GM23338 (cell line): ENCODE measurements at regions not wholly inside any gene's neighbourhood (a gene's known extent, or its start where the extent isn't known, plus 50 kb on each side); places are given as distances from the start of the nearest gene placed in this dataset.

Source experiments
- ATAC-seq: fragments of 200-7000 bp; cut with Tn5 transposase; 3 replicates; pipeline ENCODE4 v1.9.1; 2020
- DNase-seq: peaks from one replicate; pipeline ENCODE4 v3.0.0-alpha.2; 2015; ENCODE audit warnings: low spot score
- H2AFZ ChIP-seq: fragments of 200-600 bp; sonication (generic); 2 replicates; pipeline ENCODE4 v1.8.0; 2016; ENCODE audit warnings: antibody characterized with exemption, mild to moderate bottlenecking, moderate library complexity
- H3F3A ChIP-seq: fragments of 200-600 bp; sonication (generic); replicated peaks from 2 replicates; pipeline ENCODE4 v1.8.0; 2017; ENCODE audit warnings: antibody characterized with exemption, mixed run types, low read depth
- H3K27ac ChIP-seq: fragments of 200-600 bp; sonication (generic); 2 replicates; pipeline ENCODE4 v1.6.1; 2016; ENCODE audit warnings: low read depth
- H3K27me3 ChIP-seq: fragments of 200-600 bp; sonication (generic); 2 replicates; pipeline ENCODE4 v1.8.0; 2016; ENCODE audit warnings: mild to moderate bottlenecking, mixed run types, moderate library complexity; ENCODE audit not compliant: insufficient read depth
- H3K36me3 ChIP-seq: fragments of 200-600 bp; sonication (generic); 2 replicates; pipeline ENCODE4 v1.8.0; 2016; ENCODE audit warnings: mild to moderate bottlenecking; ENCODE audit not compliant: insufficient read depth
- H3K4me1 ChIP-seq: fragments of 200-600 bp; sonication (generic); 2 replicates; pipeline ENCODE4 v1.8.0; 2016; ENCODE audit warnings: mild to moderate bottlenecking, moderate library complexity; ENCODE audit not compliant: insufficient read depth
- H3K4me2 ChIP-seq: fragments of 200-600 bp; sonication (generic); 2 replicates; pipeline ENCODE4 v1.7.1; 2017; ENCODE audit warnings: mixed run types
- H3K4me3 ChIP-seq: fragments of 200-600 bp; sonication (generic); 2 replicates; pipeline ENCODE4 v1.6.1; 2016; ENCODE audit warnings: mixed run types
- H3K79me2 ChIP-seq: fragments of 200-600 bp; sonication (generic); replicated peaks from 2 replicates; pipeline ENCODE4 v1.8.0; 2017; ENCODE audit warnings: mild to moderate bottlenecking; ENCODE audit not compliant: insufficient read depth
- H3K9me2 ChIP-seq: fragments of 200-600 bp; sonication (generic); 2 replicates; pipeline ENCODE4 v1.8.0; 2017; ENCODE audit not compliant: insufficient read depth
- H4K20me1 ChIP-seq: fragments of 200-600 bp; sonication (generic); replicated peaks from 2 replicates; pipeline ENCODE4 v1.8.0; 2017; ENCODE audit warnings: mild to moderate bottlenecking; ENCODE audit not compliant: insufficient read depth
- H3K27ac Mint-ChIP-seq: 2 replicates; pipeline ENCODE4 v1.8.0; 2020; ENCODE audit warnings: inconsistent platforms, mild to moderate bottlenecking, moderate library complexity, mixed read lengths
- H3K27me3 Mint-ChIP-seq: 3 replicates; pipeline ENCODE4 v1.8.0; 2022; ENCODE audit warnings: low read depth, mild to moderate bottlenecking, moderate library complexity, mixed read lengths, inconsistent platforms; ENCODE audit not compliant: insufficient read depth, poor library complexity
- H3K36me3 Mint-ChIP-seq: 3 replicates; pipeline ENCODE4 v1.8.0; 2021; ENCODE audit warnings: low read depth, mild to moderate bottlenecking, inconsistent platforms, moderate library complexity, mixed read lengths
- H3K4me1 Mint-ChIP-seq: 3 replicates; pipeline ENCODE4 v1.8.0; 2020; ENCODE audit warnings: mild to moderate bottlenecking, inconsistent platforms, mixed read lengths
- H3K4me3 Mint-ChIP-seq: 3 replicates; pipeline ENCODE4 v1.8.0; 2021; ENCODE audit warnings: moderate library complexity, mild to moderate bottlenecking, inconsistent platforms, mixed read lengths
- H3K9me3 Mint-ChIP-seq: 3 replicates; pipeline ENCODE4 v1.8.0; 2020; ENCODE audit warnings: moderate library complexity, mild to moderate bottlenecking, inconsistent platforms, mixed read lengths
- CREB1 ChIP-seq: fragments of 250-450 bp; sonication (Bioruptor Pico); IDR thresholded peaks from 2 replicates; pipeline ENCODE4 v1.5.0; 2020; ENCODE audit warnings: low read depth, mild to moderate bottlenecking, moderate library complexity
- CTCF ChIP-seq, 2 experiments: fragments of 200-600 bp in 1 of 2; sonication (generic) in 1 of 2; conservative IDR thresholded peaks; 2 replicates each; pipeline versions ENCODE4 v1.5.1 to v1.6.1; 2016 to 2017; ENCODE audit warnings: antibody characterized with exemption in 2 of 2, low read depth in 2 of 2, mild to moderate bottlenecking in 2 of 2, moderate library complexity in 1 of 2
- EZH2 ChIP-seq: fragments of 200-600 bp; sonication (generic); IDR thresholded peaks from one replicate; pipeline ENCODE4 v1.8.0; 2017; ENCODE audit warnings: antibody characterized with exemption, mild to moderate bottlenecking, low read depth; ENCODE audit not compliant: unreplicated experiment
- EZH2phosphoT487 ChIP-seq: fragments of 200-600 bp; sonication (generic); IDR thresholded peaks from one replicate; pipeline ENCODE4 v1.8.1; 2018; ENCODE audit warnings: antibody characterized with exemption; ENCODE audit not compliant: unreplicated experiment
- JUNB ChIP-seq: IDR thresholded peaks from one replicate; pipeline ENCODE4 v1.6.1; 2016; ENCODE audit warnings: antibody characterized with exemption; ENCODE audit not compliant: unreplicated experiment
- POLR2AphosphoS5 ChIP-seq: IDR thresholded peaks from 2 replicates; pipeline ENCODE4 v1.6.1; 2016; ENCODE audit warnings: antibody characterized with exemption, low read depth
- STAT1 ChIP-seq: IDR thresholded peaks from one replicate; pipeline ENCODE4 v1.6.1; 2016; ENCODE audit warnings: antibody characterized with exemption; ENCODE audit not compliant: unreplicated experiment
- ZNF114 ChIP-seq: fragments of 250-450 bp; sonication (Bioruptor Pico); IDR thresholded peaks from 2 replicates; pipeline ENCODE4 v1.5.0; 2020; ENCODE audit warnings: mild to moderate bottlenecking, moderate library complexity
- ZNF331 ChIP-seq: fragments of 250-450 bp; sonication (Bioruptor Pico); IDR thresholded peaks from 2 replicates; pipeline ENCODE4 v1.5.0; 2020; ENCODE audit warnings: low read depth, mild to moderate bottlenecking, moderate library complexity
- ZNF462 ChIP-seq: fragments of 250-450 bp; sonication (Bioruptor Pico); IDR thresholded peaks from 2 replicates; pipeline ENCODE4 v1.5.0; 2020; ENCODE audit warnings: mild to moderate bottlenecking, moderate library complexity
- TF ChIP-seq, protein P1 (sequence below): IDR thresholded peaks from one replicate; pipeline ENCODE4 v1.6.1; 2018; ENCODE audit warnings: antibody characterized with exemption; ENCODE audit not compliant: unreplicated experiment
- TF ChIP-seq, protein P2 (sequence below): IDR thresholded peaks from 2 replicates; pipeline ENCODE4 v1.6.1; 2016; ENCODE audit warnings: antibody characterized with exemption

GRCh38 chr5:60339691-60340201, 360.2 kb downstream of the DEPDC1B start:
- TF ChIP-seq CTCF (conservative IDR thresholded peaks at IDR 0.05; ENCODE audit: low read depth in 2 of 2) = no peak
- TF ChIP-seq, protein P1, sequence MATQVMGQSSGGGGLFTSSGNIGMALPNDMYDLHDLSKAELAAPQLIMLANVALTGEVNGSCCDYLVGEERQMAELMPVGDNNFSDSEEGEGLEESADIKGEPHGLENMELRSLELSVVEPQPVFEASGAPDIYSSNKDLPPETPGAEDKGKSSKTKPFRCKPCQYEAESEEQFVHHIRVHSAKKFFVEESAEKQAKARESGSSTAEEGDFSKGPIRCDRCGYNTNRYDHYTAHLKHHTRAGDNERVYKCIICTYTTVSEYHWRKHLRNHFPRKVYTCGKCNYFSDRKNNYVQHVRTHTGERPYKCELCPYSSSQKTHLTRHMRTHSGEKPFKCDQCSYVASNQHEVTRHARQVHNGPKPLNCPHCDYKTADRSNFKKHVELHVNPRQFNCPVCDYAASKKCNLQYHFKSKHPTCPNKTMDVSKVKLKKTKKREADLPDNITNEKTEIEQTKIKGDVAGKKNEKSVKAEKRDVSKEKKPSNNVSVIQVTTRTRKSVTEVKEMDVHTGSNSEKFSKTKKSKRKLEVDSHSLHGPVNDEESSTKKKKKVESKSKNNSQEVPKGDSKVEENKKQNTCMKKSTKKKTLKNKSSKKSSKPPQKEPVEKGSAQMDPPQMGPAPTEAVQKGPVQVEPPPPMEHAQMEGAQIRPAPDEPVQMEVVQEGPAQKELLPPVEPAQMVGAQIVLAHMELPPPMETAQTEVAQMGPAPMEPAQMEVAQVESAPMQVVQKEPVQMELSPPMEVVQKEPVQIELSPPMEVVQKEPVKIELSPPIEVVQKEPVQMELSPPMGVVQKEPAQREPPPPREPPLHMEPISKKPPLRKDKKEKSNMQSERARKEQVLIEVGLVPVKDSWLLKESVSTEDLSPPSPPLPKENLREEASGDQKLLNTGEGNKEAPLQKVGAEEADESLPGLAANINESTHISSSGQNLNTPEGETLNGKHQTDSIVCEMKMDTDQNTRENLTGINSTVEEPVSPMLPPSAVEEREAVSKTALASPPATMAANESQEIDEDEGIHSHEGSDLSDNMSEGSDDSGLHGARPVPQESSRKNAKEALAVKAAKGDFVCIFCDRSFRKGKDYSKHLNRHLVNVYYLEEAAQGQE = no peak
- no peak for TF ChIP-seq STAT1
- TF ChIP-seq ZNF114 = no peak
- no peak for TF ChIP-seq EZH2phosphoT487
- TF ChIP-seq CREB1 (CRISPR knock-in tag) = no peak
- TF ChIP-seq ZNF331 = no peak
- TF ChIP-seq ZNF462 (CRISPR knock-in tag) = no peak
- TF ChIP-seq POLR2AphosphoS5 = no peak
- no peak for TF ChIP-seq EZH2
- TF ChIP-seq, protein P2, sequence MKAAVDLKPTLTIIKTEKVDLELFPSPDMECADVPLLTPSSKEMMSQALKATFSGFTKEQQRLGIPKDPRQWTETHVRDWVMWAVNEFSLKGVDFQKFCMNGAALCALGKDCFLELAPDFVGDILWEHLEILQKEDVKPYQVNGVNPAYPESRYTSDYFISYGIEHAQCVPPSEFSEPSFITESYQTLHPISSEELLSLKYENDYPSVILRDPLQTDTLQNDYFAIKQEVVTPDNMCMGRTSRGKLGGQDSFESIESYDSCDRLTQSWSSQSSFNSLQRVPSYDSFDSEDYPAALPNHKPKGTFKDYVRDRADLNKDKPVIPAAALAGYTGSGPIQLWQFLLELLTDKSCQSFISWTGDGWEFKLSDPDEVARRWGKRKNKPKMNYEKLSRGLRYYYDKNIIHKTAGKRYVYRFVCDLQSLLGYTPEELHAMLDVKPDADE = no peak
- no peak for TF ChIP-seq JUNB
- DNase-seq (no peak), ATAC-seq (no peak)
- no peaks in the 10 kb centered on the region for H3K36me3 ChIP-seq
- H3K4me3 ChIP-seq = no peak overlapping the region
- no peak overlapping the region for H3K4me2 ChIP-seq
- Mint-ChIP-seq H3K4me3 (no peak overlapping the region), H3K4me1 (no peaks in the 10 kb centered on the region), H3K27me3 (no peaks in the 10 kb centered on the region), H3K9me3 (no peaks in the 10 kb centered on the region), H3K36me3 (no peaks in the 10 kb centered on the region), H3K27ac (no peak overlapping the region; the same call in 1 of the 2 replicates)
- peak overlapping the region; percentile 47; the same call in 1 of the 2 replicates for H2AFZ ChIP-seq
- H3K27me3 ChIP-seq = no peaks in the 10 kb centered on the region
- H3K9me2 ChIP-seq = no peaks in the 10 kb centered on the region
- no peaks in the 10 kb centered on the region for H3K4me1 ChIP-seq
- no peaks in the 10 kb centered on the region for H3K79me2 ChIP-seq
- no peaks in the 10 kb centered on the region; the same call in 1 of the 2 replicates for H4K20me1 ChIP-seq
- H3F3A ChIP-seq = no peaks in the 10 kb centered on the region
- no peak overlapping the region for H3K27ac ChIP-seq
